Coronary artery (tissue), 2 donors: ENCODE measurements at regions not wholly inside any gene's neighbourhood (a gene's known extent, or its start where the extent isn't known, plus 50 kb on each side); places are given as distances from the start of the nearest gene placed in this dataset.

Experiments
- DNase-seq: peaks from one replicate; pipeline ENCODE4 v3.0.0-alpha.2; 2017; ENCODE audit warnings: low spot score
- H3K27ac ChIP-seq, 2 donors: fragments of 200-600 bp; sonication (generic); one replicate each; pipeline ENCODE4 v1.5.1; 2016 to 2019
- H3K4me3 ChIP-seq: fragments of 200-600 bp; sonication (generic); 2 replicates; pipeline ENCODE4 v1.5.1; 2016; ENCODE audit warnings: mild to moderate bottlenecking, moderate library complexity
- CTCF ChIP-seq: fragments of 200-600 bp; sonication (generic); IDR thresholded peaks from one replicate; pipeline ENCODE4 v1.5.1; 2019; ENCODE audit warnings: antibody characterized with exemption

- no peak overlapping the region for H3K27ac ChIP-seq
- no peak for DNase-seq
- no peak overlapping the region for H3K4me3 ChIP-seq
- no peak for TF ChIP-seq CTCF
These were observed 179.5 kb upstream of the SYNDIG1 start for GRCh38 chr20:24289737-24290481.

GRCh38 chr20:24283186-24283585, 186.2 kb upstream of the SYNDIG1 start:
- H3K4me3 ChIP-seq, result no peak overlapping the region
- TF ChIP-seq CTCF, result no peak
- no peak for DNase-seq
- H3K27ac ChIP-seq, result no peak overlapping the region

GRCh38 chr20:24277196-24277595, 192.2 kb upstream of the SYNDIG1 start:
- Histone ChIP-seq H3K27ac (no peak overlapping the region), H3K4me3 (no peak overlapping the region)
- DNase-seq, result no peak

GRCh38 chr20:24275946-24276705, 193.3 kb upstream of the SYNDIG1 start:
- no peak for DNase-seq
- TF ChIP-seq CTCF, result no peak
- H3K4me3 ChIP-seq, result no peak overlapping the region
- H3K27ac ChIP-seq, result no peak overlapping the region

More at GRCh38 chr20:24277196-24277595, 192.2 kb upstream of the SYNDIG1 start:
- TF ChIP-seq CTCF, result no peak

GRCh38 chr20:24273251-24273650, 196.2 kb upstream of the SYNDIG1 start:
- H3K27ac ChIP-seq, result no peak overlapping the region
- no peak overlapping the region for H3K4me3 ChIP-seq
- no peak for DNase-seq
- no peak for TF ChIP-seq CTCF

GRCh38 chr20:24261351-24261750, 208.1 kb upstream of the SYNDIG1 start:
- DNase-seq, result no peak
- no peak for TF ChIP-seq CTCF

GRCh38 chr20:24257171-24257570, 212.3 kb upstream of the SYNDIG1 start:
- no peak for DNase-seq
- no peak overlapping the region for H3K4me3 ChIP-seq
- no peak overlapping the region for H3K27ac ChIP-seq
- no peak for TF ChIP-seq CTCF

More at GRCh38 chr20:24261351-24261750, 208.1 kb upstream of the SYNDIG1 start:
- no peak overlapping the region for H3K27ac ChIP-seq
- H3K4me3 ChIP-seq, result no peak overlapping the region
